ENCODE measurements at regions not wholly inside any gene's neighbourhood (a gene's known extent, or its start where the extent isn't known, plus 50 kb on each side); places are given as distances from the start of the nearest gene placed in this dataset.

GRCh38 chr10:33955676-33956075 lies 621.2 kb upstream of the NRP1 start:
- no peaks in the 10 kb centered on the region for H3K4me1 ChIP-seq (ENCODE audit: control insufficient read depth in 2 of 2, insufficient read depth in 2 of 2, low read length in 2 of 2)
- no peak overlapping the region for H3K9ac ChIP-seq (ENCODE audit: low read length)
- ChIA-PET CTCF (no interaction called here), POLR2A (no interaction called here)
- no peak for TF ChIP-seq CTCF (IDR thresholded peaks at IDR 0.05)
- TF ChIP-seq EZH2 (IDR thresholded peaks at IDR 0.05; ENCODE audit: borderline replicate concordance, insufficient read depth, low read depth, low read length, poor library complexity, severe bottlenecking) = no peak
- Mint-ChIP-seq H3K27ac (no peak overlapping the region), H3K4me1 (no peaks in the 10 kb centered on the region), H3K4me3 (no peak overlapping the region), H3K27me3 (no peaks in the 10 kb centered on the region), H3K9me3 (ENCODE audit: insufficient read depth) (peaks cover 10% of the 10 kb centered on the region)
- no peaks in the 10 kb centered on the region for H3K79me2 ChIP-seq (ENCODE audit: control insufficient read depth, insufficient read depth, low read length)
- no peaks in the 10 kb centered on the region for H3K36me3 ChIP-seq (replicated peaks in 1 of 2; ENCODE audit: control extremely low read depth in 1 of 2, control insufficient read depth in 1 of 2, extremely low read depth in 1 of 2, insufficient read depth in 2 of 2, low read length in 1 of 2)
- 100% methylated on average over 1 of the region's 1 CpG for WGBS (ENCODE audit: insufficient coverage)
- H3K9me3 ChIP-seq (ENCODE audit: control extremely low read depth in 1 of 3, control insufficient read depth in 2 of 3, insufficient read depth in 1 of 3, low read length in 2 of 3) = peaks cover 0 to 6% (median 0%) of the 10 kb centered on the region in 3 donors
- no peak overlapping the region for H3K4me2 ChIP-seq (replicated peaks; ENCODE audit: low read depth, low read length, poor library complexity, severe bottlenecking)
- H3K27ac ChIP-seq (ENCODE audit: low read length in 2 of 2) = no peak overlapping the region
- DNase-seq (no peak), ATAC-seq (ENCODE audit: low read depth) (no peak)
- H3K4me3 ChIP-seq (ENCODE audit: control extremely low read depth in 1 of 5, extremely low read depth in 1 of 5, insufficient read depth in 1 of 5, low read depth in 2 of 5, low read length in 4 of 5) = no peak overlapping the region
- intact Hi-C loops (cut with micrococcal nuclease) = no loop called here
- H4K20me1 ChIP-seq (ENCODE audit: control insufficient read depth, insufficient read depth, low read length, poor library complexity, severe bottlenecking) = no peaks in the 10 kb centered on the region
- no peak overlapping the region for H2AFZ ChIP-seq (ENCODE audit: insufficient read depth, low read depth, low read length, poor library complexity, severe bottlenecking)
- H3K27me3 ChIP-seq (replicated peaks in 1 of 4; ENCODE audit: control extremely low read depth in 1 of 4, control insufficient read depth in 3 of 4, insufficient read depth in 4 of 4, low read length in 3 of 4) = no peaks in the 10 kb centered on the region

DNA sequence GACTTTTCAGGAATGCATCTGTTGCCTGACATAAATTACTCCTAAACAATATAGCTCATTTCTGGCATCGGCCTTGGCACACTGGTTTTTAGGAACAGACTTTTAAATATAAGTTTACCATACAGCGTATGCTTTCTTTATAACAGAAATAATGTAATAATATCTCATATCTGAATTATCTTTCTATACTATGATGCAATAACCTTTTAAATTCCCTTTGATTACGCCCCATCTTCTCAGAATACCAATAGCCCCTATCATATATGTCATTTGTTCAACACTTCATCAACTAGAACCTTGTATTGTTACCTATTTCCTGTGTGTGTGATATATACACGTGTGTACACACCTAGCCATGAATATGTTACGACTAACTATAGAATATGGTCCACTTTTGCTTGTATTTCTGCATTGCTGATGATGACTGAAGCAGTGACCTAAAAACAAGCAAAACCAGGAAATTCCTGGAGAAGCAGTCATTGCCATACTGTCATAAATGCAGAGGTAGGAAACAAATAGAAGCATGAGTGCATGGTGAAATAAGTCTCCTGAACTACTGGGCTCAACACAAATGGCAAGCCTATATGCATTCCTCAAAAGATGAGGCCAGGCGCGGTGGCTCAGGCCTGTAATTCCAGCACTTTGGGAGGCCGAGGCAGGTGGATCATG lies 618.4 kb upstream of the NRP1 start:
- DNase-seq = no peak
- WGBS (ENCODE audit: insufficient coverage) = 100% methylated on average over 1 of the region's 8 CpGs
- ChIA-PET CTCF (no interaction called here), POLR2A (no interaction called here)
- no peak overlapping the region for H3K27ac Mint-ChIP-seq
- H3K27me3 Mint-ChIP-seq = no peaks in the 10 kb centered on the region
- no peaks in the 10 kb centered on the region for H3K4me1 ChIP-seq (ENCODE audit: control insufficient read depth in 2 of 2, insufficient read depth in 2 of 2, low read length in 2 of 2)
- peaks cover 0 to 3% (median 0%) of the 10 kb centered on the region in 3 donors for H3K9me3 ChIP-seq (ENCODE audit: control extremely low read depth in 1 of 3, control insufficient read depth in 2 of 3, insufficient read depth in 1 of 3, low read length in 2 of 3)
- no peaks in the 10 kb centered on the region for H3K27me3 ChIP-seq (replicated peaks in 1 of 4; ENCODE audit: control extremely low read depth in 1 of 4, control insufficient read depth in 3 of 4, insufficient read depth in 4 of 4, low read length in 3 of 4)
- H3K4me2 ChIP-seq (replicated peaks; ENCODE audit: low read depth, low read length, poor library complexity, severe bottlenecking) = no peak overlapping the region
- no peak overlapping the region for H3K4me3 Mint-ChIP-seq
- no peaks in the 10 kb centered on the region for H3K36me3 ChIP-seq (replicated peaks in 1 of 2; ENCODE audit: control extremely low read depth in 1 of 2, control insufficient read depth in 1 of 2, extremely low read depth in 1 of 2, insufficient read depth in 2 of 2, low read length in 1 of 2)
- no peak overlapping the region for H2AFZ ChIP-seq (ENCODE audit: insufficient read depth, low read depth, low read length, poor library complexity, severe bottlenecking)
- H4K20me1 ChIP-seq (ENCODE audit: control insufficient read depth, insufficient read depth, low read length, poor library complexity, severe bottlenecking) = no peaks in the 10 kb centered on the region
- no peak for TF ChIP-seq EZH2 (IDR thresholded peaks at IDR 0.05; ENCODE audit: borderline replicate concordance, insufficient read depth, low read depth, low read length, poor library complexity, severe bottlenecking)
- no peak for TF ChIP-seq CTCF (IDR thresholded peaks at IDR 0.05)
- no peak for ATAC-seq (ENCODE audit: low read depth)
- H3K9me3 Mint-ChIP-seq (ENCODE audit: insufficient read depth) = peaks cover 8% of the 10 kb centered on the region
- H3K4me1 Mint-ChIP-seq = no peaks in the 10 kb centered on the region
- intact Hi-C loops (cut with micrococcal nuclease) = no loop called here
- H3K9ac ChIP-seq (ENCODE audit: low read length) = no peak overlapping the region
- H3K79me2 ChIP-seq (ENCODE audit: control insufficient read depth, insufficient read depth, low read length) = no peaks in the 10 kb centered on the region
- H3K4me3 ChIP-seq (ENCODE audit: control extremely low read depth in 1 of 5, extremely low read depth in 1 of 5, insufficient read depth in 1 of 5, low read depth in 2 of 5, low read length in 4 of 5) = no peak overlapping the region
- H3K27ac ChIP-seq (ENCODE audit: low read length in 2 of 2) = no peak overlapping the region

All from B cell (primary cell).